Fibroblast of skin of right quadriceps (primary cell): ENCODE measurements at regions not wholly inside any gene's neighbourhood (a gene's known extent, or its start where the extent isn't known, plus 50 kb on each side); places are given as distances from the start of the nearest gene placed in this dataset.
"Not testable (repeated sequence)": the region's sequence is repeated elsewhere in the genome, so short reads cannot be mapped to it uniquely, and the experiment has no call there.

Source experiments
- DNase-seq: peaks from one replicate; pipeline ENCODE4 v3.0.0-alpha.2; 2013

GRCh38 chr4:59630235-59630634 is 1569.9 kb upstream of the ADGRL3 start:
- DNase-seq = no peak

- DNase-seq = no peak
These were observed 1569.2 kb upstream of the ADGRL3 start for GRCh38 chr4:59630922-59631321.

- no peak for DNase-seq
These were observed 1562.5 kb upstream of the ADGRL3 start for GRCh38 chr4:59637596-59637995.

GRCh38 chr4:59643682-59644081 is 1556.4 kb upstream of the ADGRL3 start:
- DNase-seq = no peak

- DNase-seq = no peak
These were observed 1555.4 kb upstream of the ADGRL3 start for GRCh38 chr4:59644765-59645164.

- DNase-seq = no peak
These were observed 1554.0 kb upstream of the ADGRL3 start for GRCh38 chr4:59646082-59646481.

GRCh38 chr4:59647011-59647410 is 1553.1 kb upstream of the ADGRL3 start:
- no peak for DNase-seq

- no peak for DNase-seq
These were observed 1552.6 kb upstream of the ADGRL3 start for GRCh38 chr4:59647500-59647899.

GRCh38 chr4:59650861-59651260 is 1549.3 kb upstream of the ADGRL3 start:
- DNase-seq = no peak

GRCh38 chr4:59655996-59656395 is 1544.1 kb upstream of the ADGRL3 start:
- DNase-seq = no peak

- DNase-seq = no peak
These were observed 1535.4 kb upstream of the ADGRL3 start for GRCh38 chr4:59664771-59665170.

GRCh38 chr4:59666645-59667044 is 1533.5 kb upstream of the ADGRL3 start:
- DNase-seq = no peak

GRCh38 chr4:59671037-59671436 is 1529.1 kb upstream of the ADGRL3 start:
- DNase-seq = no peak

GRCh38 chr4:59676389-59676788 is 1523.7 kb upstream of the ADGRL3 start:
- DNase-seq = no peak

GRCh38 chr4:59676992-59677391 is 1523.1 kb upstream of the ADGRL3 start:
- not testable (repeated sequence) for DNase-seq

GRCh38 chr4:59685626-59686025 is 1514.5 kb upstream of the ADGRL3 start:
- DNase-seq = no peak

- DNase-seq = no peak
These were observed 1511.0 kb upstream of the ADGRL3 start for GRCh38 chr4:59689149-59689548.

GRCh38 chr4:59695355-59696053 is 1504.6 kb upstream of the ADGRL3 start:
- no peak for DNase-seq

- no peak for DNase-seq
These were observed 1502.1 kb upstream of the ADGRL3 start for GRCh38 chr4:59698041-59698440.

GRCh38 chr4:59700651-59701050 is 1499.5 kb upstream of the ADGRL3 start:
- no peak for DNase-seq

- no peak for DNase-seq
These were observed 1495.5 kb upstream of the ADGRL3 start for GRCh38 chr4:59704616-59705015.

GRCh38 chr4:59712470-59712869 is 1487.7 kb upstream of the ADGRL3 start:
- DNase-seq = no peak

- not testable (repeated sequence) for DNase-seq
These were observed 1475.8 kb upstream of the ADGRL3 start for GRCh38 chr4:59724286-59724685.

- DNase-seq = no peak
These were observed 1472.4 kb upstream of the ADGRL3 start for GRCh38 chr4:59727745-59728144.

GRCh38 chr4:59728496-59728895 is 1471.6 kb upstream of the ADGRL3 start:
- DNase-seq = no peak
